Amniotic epithelial cell (primary cell): ENCODE measurements at regions not wholly inside any gene's neighbourhood (a gene's known extent, or its start where the extent isn't known, plus 50 kb on each side); places are given as distances from the start of the nearest gene placed in this dataset.
A peak's percentile ranks its signal among the peaks of the same experiment; 100 is the strongest.
"Not testable (repeated sequence)": the region's sequence is repeated elsewhere in the genome, so short reads cannot be mapped to it uniquely, and the experiment has no call there.

ENCODE experiments used
- DNase-seq: peaks from one replicate; pipeline ENCODE4 v3.0.0-alpha.2; 2010; ENCODE audit warnings: low read depth

GRCh38 chr10:65149878-65150277 lies 1628.7 kb downstream of the REEP3 start:
- DNase-seq, result no peak

GRCh38 chr10:65166272-65166671 lies 1645.1 kb downstream of the REEP3 start:
- no peak for DNase-seq

- no peak for DNase-seq
These were observed 1651.0 kb downstream of the REEP3 start for GRCh38 chr10:65172249-65172648.

- no peak for DNase-seq
These were observed 1655.8 kb downstream of the REEP3 start for GRCh38 chr10:65176994-65177393.

GRCh38 chr10:65183236-65183635 lies 1662.0 kb downstream of the REEP3 start:
- no peak for DNase-seq

GRCh38 chr10:65186668-65187067 lies 1665.5 kb downstream of the REEP3 start:
- not testable (repeated sequence) for DNase-seq

- DNase-seq, result peak; percentile 29
These were observed 1672.9 kb downstream of the REEP3 start for GRCh38 chr10:65194126-65194525.

- DNase-seq, result peak; percentile 30
These were observed 1673.4 kb downstream of the REEP3 start for GRCh38 chr10:65194555-65194954.

- no peak for DNase-seq
These were observed 1674.9 kb downstream of the REEP3 start for GRCh38 chr10:65196111-65196510.

GRCh38 chr10:65197935-65198334 lies 1676.7 kb downstream of the REEP3 start:
- no peak for DNase-seq

- no peak for DNase-seq
These were observed 1680.3 kb downstream of the REEP3 start for GRCh38 chr10:65201491-65201890.

- DNase-seq, result no peak
These were observed 1683.8 kb downstream of the REEP3 start for GRCh38 chr10:65204999-65205398.

- DNase-seq, result no peak
These were observed 1692.0 kb downstream of the REEP3 start for GRCh38 chr10:65213170-65213569.

- DNase-seq, result no peak
These were observed 1698.2 kb downstream of the REEP3 start for GRCh38 chr10:65219444-65219843.

- no peak for DNase-seq
These were observed 1694.7 kb upstream of the LRRTM3 start for GRCh38 chr10:65231148-65231547.

GRCh38 chr10:65234261-65234660 lies 1691.6 kb upstream of the LRRTM3 start:
- DNase-seq, result no peak

GRCh38 chr10:65235266-65235665 lies 1690.6 kb upstream of the LRRTM3 start:
- DNase-seq, result no peak

- no peak for DNase-seq
These were observed 1690.0 kb upstream of the LRRTM3 start for GRCh38 chr10:65235846-65236245.

- DNase-seq, result no peak
These were observed 1660.3 kb upstream of the LRRTM3 start for GRCh38 chr10:65265451-65265954.

- DNase-seq, result not testable (repeated sequence)
These were observed 1656.3 kb upstream of the LRRTM3 start for GRCh38 chr10:65269551-65269950.

GRCh38 chr10:65270969-65271368 lies 1654.9 kb upstream of the LRRTM3 start:
- no peak for DNase-seq

- no peak for DNase-seq
These were observed 1652.7 kb upstream of the LRRTM3 start for GRCh38 chr10:65273115-65273514.

- DNase-seq, result no peak
These were observed 1650.5 kb upstream of the LRRTM3 start for GRCh38 chr10:65275296-65275695.

GRCh38 chr10:65284495-65285041 lies 1641.3 kb upstream of the LRRTM3 start:
- DNase-seq, result no peak
